GM12878 (cell line): ENCODE measurements at regions not wholly inside any gene's neighbourhood (a gene's known extent, or its start where the extent isn't known, plus 50 kb on each side); places are given as distances from the start of the nearest gene placed in this dataset.

ENCODE experiments used
- ATAC-seq: fragments of 200-7000 bp; cut with Tn5 transposase; 3 replicates; pipeline ENCODE4 v1.9.1; 2020; ENCODE audit warnings: mild to moderate bottlenecking, moderate library complexity
- BruUV-seq: library from RNA; stranded (reverse); fragments of 400-500 nt; replicated peaks from 2 replicates; lab custom pipeline; 2021; lab: Mats Ljungman, UMichigan
- CTCF ChIA-PET: fragments of 300-600 bp; sonication (Branson Sonifier 250); formaldehyde crosslinking; extraction: SDS; loops from one replicate; lab custom pipeline; 2021; ENCODE audit warnings: inconsistent platforms; lab: Yijun Ruan, JAX
- POLR2A ChIA-PET: fragments of 350-600 bp; formaldehyde crosslinking; extraction: SDS; loops from one replicate; lab custom pipeline; 2021; ENCODE audit warnings: inconsistent platforms; lab: Charles Lee
- RAD21 ChIA-PET: fragments of 300-600 bp; sonication (Branson Sonifier 250); formaldehyde crosslinking; loops from one replicate; lab custom pipeline; 2023; ENCODE audit warnings: antibody characterized with exemption; ENCODE audit not compliant: unreplicated experiment; lab: Charles Lee
- SMC1A ChIA-PET: fragments of 300-600 bp; sonication (Branson Sonifier 250); formaldehyde crosslinking; loops from one replicate; lab custom pipeline; 2023; ENCODE audit not compliant: unreplicated experiment, uncharacterized antibody; lab: Charles Lee
- DNase-seq: peaks from one replicate; pipeline ENCODE4 v3.0.0-alpha.2; 2011; ENCODE audit warnings: low read depth, low spot score
- FAIRE-seq: peaks from 3 replicates; lab custom pipeline; 2011; peaks lifted over from hg19 to GRCh38; lab: Jason Lieb, UNC
- H2AFZ ChIP-seq: 2 replicates; pipeline ENCODE4 v1.6.0; 2011; ENCODE audit warnings: low read depth, low read length, control low read depth; ENCODE audit not compliant: control insufficient read depth
- H3K27ac ChIP-seq: 2 replicates; pipeline ENCODE4 v1.5.1; 2011; ENCODE audit warnings: control low read depth; ENCODE audit not compliant: control insufficient read depth, insufficient read depth
- H3K27me3 ChIP-seq, 2 experiments: replicated peaks in 1 of 2; 2 replicates each; pipeline versions ENCODE4 v1.6.0 to v1.6.1; 2011; ENCODE audit warnings: low read length in 1 of 2; ENCODE audit not compliant: control insufficient read depth in 2 of 2, insufficient read depth in 2 of 2
- H3K36me3 ChIP-seq, 2 experiments: 2 replicates each; pipeline ENCODE4 v1.5.1; 2011; ENCODE audit warnings: low read length in 1 of 2; ENCODE audit not compliant: control insufficient read depth in 2 of 2, insufficient read depth in 2 of 2
- H3K4me1 ChIP-seq: 2 replicates; pipeline ENCODE4 v1.6.1; 2011; ENCODE audit warnings: mild to moderate bottlenecking, low read length, moderate library complexity, mixed read lengths; ENCODE audit not compliant: control insufficient read depth, insufficient read depth
- H3K4me2 ChIP-seq: 2 replicates; pipeline ENCODE4 v1.6.0; 2011; ENCODE audit warnings: control low read depth; ENCODE audit not compliant: control insufficient read depth, insufficient read depth
- H3K4me3 ChIP-seq: fragments of 200-600 bp; sonication (generic); 2 replicates; pipeline ENCODE4 v1.5.1; 2016
- H3K79me2 ChIP-seq: 2 replicates; pipeline ENCODE4 v1.6.0; 2011; ENCODE audit warnings: low read length; ENCODE audit not compliant: control insufficient read depth, insufficient read depth
- H3K9ac ChIP-seq: 2 replicates; pipeline ENCODE4 v1.8.0; 2011; ENCODE audit warnings: low read length, control low read depth, mixed read lengths; ENCODE audit not compliant: control insufficient read depth, insufficient read depth
- H3K9me3 ChIP-seq: replicated peaks from 3 replicates; pipeline ENCODE4 v1.5.1; 2011; ENCODE audit warnings: mild to moderate bottlenecking, low read length; ENCODE audit not compliant: control insufficient read depth, insufficient read depth
- H4K20me1 ChIP-seq: 2 replicates; pipeline ENCODE4 v1.6.0; 2011; ENCODE audit not compliant: control insufficient read depth, insufficient read depth
- E2F4 ChIP-seq: IDR thresholded peaks from 2 replicates; pipeline ENCODE4 v1.6.1; 2012; ENCODE audit warnings: low read depth, low read length, improper control_type of control experiment
- HDAC2 ChIP-seq: fragments of 200-600 bp; sonication (generic); IDR thresholded peaks from 2 replicates; pipeline ENCODE4 v1.6.1; 2017
- KDM1A ChIP-seq: fragments of 200-600 bp; sonication (generic); IDR thresholded peaks from 2 replicates; pipeline ENCODE4 v1.6.1; 2016; ENCODE audit warnings: borderline replicate concordance
- NKRF ChIP-seq: fragments of 450-650 bp; conservative IDR thresholded peaks from 2 replicates; pipeline ENCODE4 v1.6.1; 2017; ENCODE audit warnings: mild to moderate bottlenecking, moderate library complexity
- RAD21 ChIP-seq: IDR thresholded peaks from 2 replicates; pipeline ENCODE4 v1.6.1; 2011; ENCODE audit warnings: mild to moderate bottlenecking, low read depth, low read length, moderate library complexity; ENCODE audit not compliant: insufficient read depth
- RAD51 ChIP-seq: fragments of 450-650 bp; IDR thresholded peaks from 2 replicates; pipeline ENCODE4 v1.6.1; 2016; ENCODE audit warnings: moderate library complexity, mild to moderate bottlenecking, inconsistent platforms
- RCOR1 ChIP-seq: conservative IDR thresholded peaks from 2 replicates; pipeline ENCODE4 v1.6.1; 2012; ENCODE audit warnings: low read depth, low read length, improper control_type of control experiment
- SIX5 ChIP-seq: IDR thresholded peaks from 2 replicates; pipeline ENCODE4 v1.6.1; 2011; ENCODE audit warnings: mild to moderate bottlenecking, low read depth, low read length, moderate library complexity; ENCODE audit not compliant: severe bottlenecking
- SKIL ChIP-seq: fragments of 450-650 bp; IDR thresholded peaks from 2 replicates; pipeline ENCODE4 v1.6.1; 2017; ENCODE audit warnings: mild to moderate bottlenecking, low read depth, inconsistent platforms; ENCODE audit not compliant: poor library complexity, severe bottlenecking
- SUPT20H ChIP-seq: IDR thresholded peaks from 2 replicates; pipeline ENCODE4 v1.6.1; 2011; ENCODE audit warnings: low read depth, mild to moderate bottlenecking, low read length, moderate library complexity, borderline replicate concordance; ENCODE audit not compliant: control insufficient read depth
- ZNF274 ChIP-seq: IDR thresholded peaks from one replicate; pipeline ENCODE4 v1.8.0; 2011; ENCODE audit not compliant: insufficient read length, insufficient read depth
- ZNF384 ChIP-seq: IDR thresholded peaks from 2 replicates; pipeline ENCODE4 v1.6.1; 2012; ENCODE audit warnings: low read depth, mild to moderate bottlenecking, low read length, improper control_type of control experiment, borderline replicate concordance
- ZNF592 ChIP-seq: fragments of 450-650 bp; IDR thresholded peaks from 2 replicates; pipeline ENCODE4 v1.6.1; 2017; ENCODE audit warnings: mild to moderate bottlenecking, moderate library complexity
- ZSCAN29 ChIP-seq: fragments of 450-650 bp; IDR thresholded peaks from 2 replicates; pipeline ENCODE4 v1.6.1; 2017; ENCODE audit warnings: mild to moderate bottlenecking, moderate library complexity
- WGBS: methylation state at CpG from one replicate; pipeline ENCODE4 v1.1.6; 2016; ENCODE audit warnings: low lambda C conversion rate; ENCODE audit not compliant: insufficient replicate concordance, insufficient coverage; ENCODE audit errors: missing lambda C conversion rate; 5-methylcytosine and 5-hydroxymethylcytosine counted together
- in situ Hi-C: fragments of 300-500 bp; cut with MboI; formaldehyde crosslinking; loops from 9 replicates; pipeline ENCODE4 v1.14.3; 2018; ENCODE audit warnings: mixed read lengths
- intact Hi-C: fragments of 100-400 bp; cut with micrococcal nuclease; formaldehyde crosslinking; loops from one replicate; pipeline ENCODE4 v1.14.2; 2022; ENCODE audit not compliant: unreplicated experiment

GRCh38 chr2:107278672-107279071 is 392.7 kb upstream of the ST6GAL2 start (continued):
- TF ChIP-seq NKRF (no peak), SIX5 (no peak), ZNF274 (no peak)
- TF ChIP-seq, all 136 proteins: peak for 0

- H3K4me2 ChIP-seq, result no peak overlapping the region
- POLR2A ChIA-PET, result no interaction called here
- H3K36me3 ChIP-seq, result no peaks in the 10 kb centered on the region
- intact Hi-C loops (no loop called here), in situ Hi-C loops (no loop called here)
- RAD21 ChIA-PET, result no interaction called here
- no peak overlapping the region for H3K4me3 ChIP-seq
- CTCF ChIA-PET, result no interaction called here
- H3K9ac ChIP-seq, result no peak overlapping the region
- H3K4me1 ChIP-seq, result no peaks in the 10 kb centered on the region
- 69% methylated on average over 1 of the region's 1 CpG for WGBS
- H3K27ac ChIP-seq, result no peak overlapping the region
- TF ChIP-seq RCOR1 (no peak), ZNF592 (no peak), KDM1A (no peak), SUPT20H (no peak), RAD21 (no peak), HDAC2 (no peak), ZSCAN29 (no peak), ZNF384 (no peak), SKIL (no peak), RAD51 (no peak), E2F4 (no peak)
- ATAC-seq, result no peak
- SMC1A ChIA-PET, result no interaction called here
- no peaks in the 10 kb centered on the region for H3K9me3 ChIP-seq
- no peak overlapping the region for H2AFZ ChIP-seq
- no peaks in the 10 kb centered on the region for H3K79me2 ChIP-seq
- no peak for DNase-seq
- FAIRE-seq, result no peak
- H4K20me1 ChIP-seq, result no peaks in the 10 kb centered on the region
- H3K27me3 ChIP-seq, result no peaks in the 10 kb centered on the region; a peak in 1 of 4 replicates
- BruUV-seq, result no TSS peak
Observed at GRCh38 chr2:107281637-107282036, 395.7 kb upstream of the ST6GAL2 start.
